GM19372 (cell line): ENCODE measurements at regions not wholly inside any gene's neighbourhood (a gene's known extent, or its start where the extent isn't known, plus 50 kb on each side); places are given as distances from the start of the nearest gene placed in this dataset.

Experiments
- ATAC-seq: cut with Tn5 transposase; IDR thresholded peaks from one replicate; pipeline ENCODE4 v1.9.1; 2021; ENCODE audit warnings: mild to moderate bottlenecking, low read depth, moderate library complexity; ENCODE audit not compliant: unreplicated experiment

DNA sequence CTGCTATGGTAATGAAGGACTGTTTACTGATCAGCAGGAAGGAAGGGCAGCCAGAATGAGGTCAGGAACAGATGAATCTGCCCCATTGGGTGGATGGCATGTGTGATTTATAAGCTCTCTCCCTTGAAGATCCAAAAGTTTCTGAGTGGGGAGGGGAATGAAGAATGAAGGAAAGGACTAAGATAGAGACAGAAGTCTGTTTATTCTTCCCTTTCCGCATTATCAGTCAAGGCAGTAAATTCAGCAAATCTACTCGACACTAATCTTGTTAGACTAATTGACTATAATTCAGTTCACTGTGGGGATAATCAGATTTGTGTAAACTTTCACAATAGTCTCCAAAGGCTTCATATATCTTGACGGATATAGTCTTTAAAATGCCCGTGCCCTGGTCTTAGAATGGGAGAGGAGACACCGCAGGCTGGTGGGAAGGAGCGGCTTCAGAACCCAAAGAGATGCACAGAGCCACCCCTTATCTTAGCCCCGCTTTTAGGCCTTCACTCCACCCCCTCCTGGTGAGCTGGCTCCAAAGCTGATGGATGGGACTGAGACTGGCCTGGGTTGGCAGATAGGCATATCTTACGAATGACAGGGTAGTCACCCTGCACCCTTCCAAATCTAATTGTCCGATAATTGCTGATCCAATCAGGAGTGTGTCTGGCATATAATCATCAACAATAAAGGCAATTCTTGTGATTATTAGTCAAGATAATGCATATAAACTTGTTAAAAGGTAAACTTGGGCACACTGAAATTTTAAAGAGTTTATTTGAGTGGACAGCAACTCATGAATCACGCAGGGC, 76.0 kb upstream of the PPM1J start:
- ATAC-seq: no peak

DNA sequence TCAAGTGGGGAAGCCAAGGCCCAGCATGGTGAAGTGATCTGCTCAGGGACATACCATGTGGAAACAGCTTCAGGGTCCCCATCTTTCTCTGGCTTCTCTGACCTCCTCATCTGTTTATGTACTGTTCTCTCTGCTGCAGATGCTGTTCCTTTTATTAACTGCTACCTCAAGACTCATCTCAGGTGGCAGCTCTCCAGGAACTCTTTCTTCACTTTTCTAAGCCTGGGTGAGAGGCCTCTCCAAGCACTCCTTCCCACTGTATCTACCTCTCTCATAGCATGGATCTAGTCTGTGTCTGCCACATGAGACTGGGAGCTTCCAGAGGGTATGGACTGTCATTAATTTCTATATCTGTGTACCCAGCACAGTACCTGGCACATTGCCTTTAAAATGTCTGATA, 73.4 kb upstream of the PPM1J start:
- ATAC-seq: no peak

DNA sequence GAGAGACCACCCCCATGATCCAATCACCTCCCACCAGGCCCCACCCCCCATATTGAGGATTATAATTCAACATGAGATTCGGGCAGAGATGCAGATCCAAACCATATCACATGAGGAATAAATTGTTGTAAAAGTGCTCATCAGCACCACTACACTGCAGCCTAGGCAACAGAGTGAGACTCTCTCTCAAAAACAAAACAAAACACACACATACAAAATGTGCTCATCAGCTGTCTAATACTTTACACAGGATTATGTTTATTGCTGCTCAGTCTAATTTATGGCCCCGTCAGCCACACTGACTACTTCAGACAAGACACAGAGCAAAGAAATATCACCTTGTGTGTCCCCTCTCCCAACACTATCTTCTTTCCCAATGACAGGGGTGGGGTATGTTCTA, 72.9 kb upstream of the PPM1J start:
- ATAC-seq: no peak

DNA sequence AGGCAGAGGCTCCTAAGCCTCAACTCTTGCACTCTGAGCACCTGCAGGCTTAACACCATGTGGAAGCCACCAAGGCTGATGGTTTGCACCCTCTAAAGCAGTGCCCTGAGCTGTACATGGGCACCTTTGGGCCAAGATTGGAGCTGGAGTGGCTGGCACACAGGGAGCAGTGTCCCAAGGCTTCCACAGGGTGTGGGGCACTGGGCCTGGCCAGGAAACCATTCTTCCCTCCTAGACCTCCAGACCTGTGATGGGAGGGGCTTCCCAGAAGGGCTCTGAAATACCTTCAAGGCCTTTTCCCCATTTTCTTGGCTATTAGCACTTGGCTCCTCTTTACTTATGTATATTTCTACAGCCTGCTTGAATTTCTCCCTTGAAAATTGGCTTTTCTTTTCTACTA, 67.9 kb upstream of the PPM1J start:
- ATAC-seq: no peak

DNA sequence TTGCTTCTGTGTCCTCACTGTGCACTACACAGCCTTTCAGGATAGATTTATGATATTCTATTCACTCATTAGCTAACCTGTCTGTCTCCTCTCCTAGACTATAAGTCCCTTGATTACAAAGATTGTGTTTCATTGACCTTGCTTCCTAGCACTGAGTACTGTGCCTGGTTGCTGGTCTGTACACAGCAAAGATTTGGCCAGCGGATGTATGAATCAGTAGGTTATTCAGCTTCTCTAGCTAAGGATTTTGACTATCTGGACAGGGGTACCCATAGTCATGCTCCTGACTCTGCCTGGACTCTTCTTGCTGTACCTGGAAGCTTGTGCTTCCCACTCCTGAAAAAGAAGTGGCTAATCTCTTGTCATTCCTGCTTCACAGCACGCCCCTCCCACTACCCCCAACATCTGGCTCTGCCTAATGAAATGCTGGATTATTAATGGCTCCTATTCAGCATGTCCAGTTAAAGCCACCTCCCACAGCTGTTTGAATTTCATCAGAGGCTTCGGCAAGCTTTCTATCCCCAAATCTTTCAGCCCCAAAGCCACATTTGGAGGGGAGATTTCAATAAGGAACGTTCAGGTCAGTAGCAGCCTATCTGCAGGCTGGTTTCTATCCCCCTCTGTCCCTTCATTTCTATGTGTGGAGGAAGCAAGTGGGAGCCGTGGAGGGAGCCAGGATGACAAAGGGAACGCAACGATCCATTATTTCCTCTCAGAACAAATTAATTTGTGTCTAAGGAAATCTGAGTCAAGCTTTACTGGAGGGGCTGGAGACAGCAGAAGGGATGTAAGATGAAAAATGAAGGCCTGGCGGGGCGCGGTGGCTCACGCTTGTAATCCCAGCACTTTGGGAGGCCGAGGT, 64.8 kb upstream of the PPM1J start:
- no peak for ATAC-seq

DNA sequence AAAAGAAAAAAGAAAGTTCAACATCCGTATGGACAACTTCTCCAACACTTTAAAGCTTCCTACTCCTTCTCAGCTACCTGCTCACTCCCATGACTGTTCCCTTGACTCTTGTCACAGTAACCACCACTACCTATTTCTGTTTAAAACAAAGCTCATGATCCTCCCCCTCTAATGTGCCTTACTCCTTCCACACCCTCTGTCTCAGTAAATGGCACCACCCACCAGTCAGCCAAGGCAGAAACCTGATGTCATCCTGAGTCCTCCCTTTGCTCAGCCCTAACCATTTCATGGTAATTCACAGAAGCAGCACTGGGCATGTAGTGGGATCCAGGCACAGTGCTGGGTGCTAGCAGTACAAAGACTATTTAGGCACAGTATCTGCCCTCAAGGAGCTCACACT, 63.0 kb upstream of the PPM1J start:
- ATAC-seq: no peak

DNA sequence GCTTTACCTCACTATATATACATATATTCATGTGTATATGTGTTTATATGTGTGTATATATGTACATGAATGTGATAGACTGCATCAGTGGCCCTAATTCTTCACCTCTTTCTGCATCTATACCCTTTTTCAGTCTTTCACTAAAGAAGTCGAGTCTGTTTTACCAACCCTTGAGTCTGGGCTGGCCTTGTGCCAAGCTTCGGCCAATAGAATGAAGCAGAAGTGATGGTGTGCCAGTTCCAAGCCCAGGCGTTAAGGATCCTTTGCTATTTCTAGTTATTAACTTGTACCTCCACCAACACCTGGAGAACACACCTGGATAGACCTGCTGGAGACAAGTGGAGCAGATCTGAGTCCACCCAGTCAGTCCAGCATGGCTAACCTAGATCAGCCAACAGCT, 61.6 kb upstream of the PPM1J start:
- ATAC-seq: no peak

DNA sequence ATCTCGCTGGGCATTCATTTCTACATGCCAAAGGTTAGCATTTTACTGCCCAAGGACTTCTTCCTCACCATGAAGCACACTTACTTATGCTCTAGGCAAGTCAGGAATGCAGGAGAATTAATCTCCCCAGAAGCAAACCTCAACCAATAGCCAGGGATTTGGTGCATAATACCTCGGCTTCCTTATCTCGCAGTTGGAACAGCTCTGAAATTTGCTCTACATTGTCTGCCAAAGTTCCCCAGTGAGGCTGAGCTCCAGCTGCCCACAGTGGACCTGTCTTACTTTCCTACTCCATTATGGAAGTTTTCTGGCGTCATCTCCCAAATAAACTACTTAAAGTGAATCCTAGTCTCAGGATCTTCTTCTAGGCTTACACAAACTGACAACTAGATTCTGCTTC, 57.6 kb upstream of the PPM1J start:
- no peak for ATAC-seq

DNA sequence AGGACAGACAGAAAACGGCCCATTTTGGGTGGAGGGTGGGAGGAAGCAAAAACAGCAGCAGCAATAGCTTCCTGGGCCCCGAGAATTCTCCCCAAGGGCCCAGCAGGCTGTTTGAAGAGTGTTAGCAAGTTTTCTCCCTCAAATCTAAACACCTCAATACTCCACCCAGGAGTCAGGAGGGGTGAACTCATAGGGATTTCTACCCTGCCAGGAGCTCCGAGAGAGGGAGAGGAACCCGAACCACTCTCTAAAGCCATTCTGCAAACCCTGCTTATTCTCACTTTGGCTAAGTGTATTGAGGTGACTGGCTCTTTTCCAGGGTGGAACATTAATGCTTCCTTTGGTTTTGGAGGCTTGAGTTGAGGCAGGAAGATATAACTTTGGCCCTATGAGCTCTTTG, 55.6 kb upstream of the PPM1J start:
- ATAC-seq: no peak

DNA sequence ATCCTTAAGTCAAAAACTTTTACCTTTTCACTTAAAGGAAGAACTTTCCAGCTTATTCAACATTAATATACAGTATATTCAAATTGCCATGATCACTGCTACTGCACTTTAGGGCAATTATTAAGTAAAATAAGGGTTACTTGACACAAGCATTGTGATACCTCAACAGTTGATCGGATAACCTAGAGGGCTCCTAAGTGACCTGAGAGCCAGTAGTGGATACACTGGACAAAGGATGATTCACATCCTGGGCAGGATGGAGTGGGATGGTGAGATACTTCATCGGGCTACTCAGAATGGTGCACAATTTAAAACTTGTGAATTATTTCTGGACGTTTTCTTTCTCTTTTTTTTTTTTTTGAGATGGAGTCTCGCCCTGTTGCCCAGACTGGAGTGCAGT, 54.5 kb upstream of the PPM1J start:
- no peak for ATAC-seq

DNA sequence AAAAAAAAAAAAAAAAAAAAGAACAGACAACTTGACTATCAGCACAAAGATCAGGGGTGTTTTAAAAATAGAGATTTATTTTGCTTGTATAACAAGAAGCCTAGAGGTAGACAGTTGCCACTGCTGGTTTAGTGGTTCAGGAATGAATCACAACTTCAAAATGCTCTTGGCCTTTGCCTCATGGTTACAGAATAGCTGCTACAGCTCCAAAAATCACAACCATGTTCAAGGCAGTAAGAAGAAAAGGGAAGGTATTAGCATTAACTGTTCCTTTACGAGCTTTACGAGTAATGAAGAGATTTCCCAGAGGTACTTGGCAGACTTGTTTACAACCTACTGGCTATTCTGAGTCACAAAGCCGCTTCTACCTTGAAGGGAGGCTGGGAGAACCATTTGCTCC, 52.5 kb upstream of the PPM1J start:
- no peak for ATAC-seq
